ENCODE measurements at regions not wholly inside any gene's neighbourhood (a gene's known extent, or its start where the extent isn't known, plus 50 kb on each side); places are given as distances from the start of the nearest gene placed in this dataset.

DNA sequence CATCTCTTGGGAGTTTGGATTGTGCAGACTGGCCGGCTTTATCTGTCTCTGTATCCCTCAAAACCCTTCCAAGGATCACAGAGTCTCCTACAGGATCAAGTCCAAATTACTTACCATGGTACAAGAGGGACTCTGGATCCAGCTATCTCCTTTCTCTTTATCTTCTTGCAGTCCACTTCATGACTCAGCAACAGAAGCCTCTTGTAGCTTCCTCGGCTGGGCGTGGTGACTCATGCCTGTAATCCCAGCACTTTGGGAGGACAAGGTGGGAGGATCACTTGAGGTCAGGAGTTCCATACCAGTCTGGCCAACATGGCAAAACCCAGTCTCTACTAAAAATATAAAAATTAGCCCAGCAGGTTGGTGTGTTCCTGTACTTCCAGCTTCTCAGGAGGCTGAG, 189.7 kb downstream of the BCAT1 start (continued):
- TF ChIP-seq, protein P1, sequence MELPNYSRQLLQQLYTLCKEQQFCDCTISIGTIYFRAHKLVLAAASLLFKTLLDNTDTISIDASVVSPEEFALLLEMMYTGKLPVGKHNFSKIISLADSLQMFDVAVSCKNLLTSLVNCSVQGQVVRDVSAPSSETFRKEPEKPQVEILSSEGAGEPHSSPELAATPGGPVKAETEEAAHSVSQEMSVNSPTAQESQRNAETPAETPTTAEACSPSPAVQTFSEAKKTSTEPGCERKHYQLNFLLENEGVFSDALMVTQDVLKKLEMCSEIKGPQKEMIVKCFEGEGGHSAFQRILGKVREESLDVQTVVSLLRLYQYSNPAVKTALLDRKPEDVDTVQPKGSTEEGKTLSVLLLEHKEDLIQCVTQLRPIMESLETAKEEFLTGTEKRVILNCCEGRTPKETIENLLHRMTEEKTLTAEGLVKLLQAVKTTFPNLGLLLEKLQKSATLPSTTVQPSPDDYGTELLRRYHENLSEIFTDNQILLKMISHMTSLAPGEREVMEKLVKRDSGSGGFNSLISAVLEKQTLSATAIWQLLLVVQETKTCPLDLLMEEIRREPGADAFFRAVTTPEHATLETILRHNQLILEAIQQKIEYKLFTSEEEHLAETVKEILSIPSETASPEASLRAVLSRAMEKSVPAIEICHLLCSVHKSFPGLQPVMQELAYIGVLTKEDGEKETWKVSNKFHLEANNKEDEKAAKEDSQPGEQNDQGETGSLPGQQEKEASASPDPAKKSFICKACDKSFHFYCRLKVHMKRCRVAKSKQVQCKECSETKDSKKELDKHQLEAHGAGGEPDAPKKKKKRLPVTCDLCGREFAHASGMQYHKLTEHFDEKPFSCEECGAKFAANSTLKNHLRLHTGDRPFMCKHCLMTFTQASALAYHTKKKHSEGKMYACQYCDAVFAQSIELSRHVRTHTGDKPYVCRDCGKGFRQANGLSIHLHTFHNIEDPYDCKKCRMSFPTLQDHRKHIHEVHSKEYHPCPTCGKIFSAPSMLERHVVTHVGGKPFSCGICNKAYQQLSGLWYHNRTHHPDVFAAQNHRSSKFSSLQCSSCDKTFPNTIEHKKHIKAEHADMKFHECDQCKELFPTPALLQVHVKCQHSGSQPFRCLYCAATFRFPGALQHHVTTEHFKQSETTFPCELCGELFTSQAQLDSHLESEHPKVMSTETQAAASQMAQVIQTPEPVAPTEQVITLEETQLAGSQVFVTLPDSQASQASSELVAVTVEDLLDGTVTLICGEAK (IDR thresholded peaks at IDR 0.05): no peak
- TF ChIP-seq, protein P1 (CRISPR knock-in tag; IDR thresholded peaks at IDR 0.05): no peak
- TF ChIP-seq CTBP1 (IDR thresholded peaks at IDR 0.05; ENCODE audit: borderline replicate concordance): peak; percentile 68; the same call in 1 of the 2 replicates
- TF ChIP-seq BRCA1 (IDR thresholded peaks at IDR 0.05): no peak
- no peak for TF ChIP-seq BRCA1 (CRISPR knock-in tag; IDR thresholded peaks at IDR 0.05)
- no peak for TF ChIP-seq PTBP1 (IDR thresholded peaks at IDR 0.05; ENCODE audit: low read depth, low read length)
- no peak for TF ChIP-seq ZNF23 (CRISPR knock-in tag; IDR thresholded peaks at IDR 0.05)
- TF ChIP-seq PHB2 (IDR thresholded peaks at IDR 0.05; ENCODE audit: low read depth): no peak
- TF ChIP-seq NFYB (IDR thresholded peaks at IDR 0.05; ENCODE audit: extremely low read depth, insufficient read length): no peak
- TF ChIP-seq SMARCB1 (IDR thresholded peaks at IDR 0.05; ENCODE audit: insufficient read length, low read depth): no peak
- no peak for TF ChIP-seq SMC3 (conservative IDR thresholded peaks at IDR 0.05; ENCODE audit: insufficient read depth, low read depth, low read length)
- peak; percentile 76 for TF ChIP-seq ZNF316 (IDR thresholded peaks at IDR 0.05)
- no peak for TF ChIP-seq STAT5B (CRISPR knock-in tag; IDR thresholded peaks at IDR 0.05)
- TF ChIP-seq SRF (CRISPR knock-in tag; IDR thresholded peaks at IDR 0.05): no peak
- TF ChIP-seq ZSCAN29 (IDR thresholded peaks at IDR 0.05): 0 out of 2 replicates have a peak, but pooled peaks have one; percentile 8
- TF ChIP-seq ZBTB7A (IDR thresholded peaks at IDR 0.05; ENCODE audit: borderline replicate concordance, control insufficient read depth, low read depth, low read length): no peak
- TF ChIP-seq RBFOX2 (IDR thresholded peaks at IDR 0.05; ENCODE audit: low read depth, low read length): no peak
- peak; percentile 39 to 59; a peak in 1 of 4 replicates for TF ChIP-seq TRIM24 (IDR thresholded peaks at IDR 0.05)
- no peak for TF ChIP-seq ZNF146 (CRISPR knock-in tag; IDR thresholded peaks at IDR 0.05; ENCODE audit: unreplicated experiment)
- TF ChIP-seq EP300 (IDR thresholded peaks at IDR 0.05; ENCODE audit: low read length): peak; percentile 60; the same call in 1 of the 2 replicates
- no peak for TF ChIP-seq ZNF253 (CRISPR knock-in tag; conservative IDR thresholded peaks at IDR 0.05)
- no peak for TF ChIP-seq SOX6 (IDR thresholded peaks at IDR 0.05)
- TF ChIP-seq GATA2 (CRISPR knock-in tag; IDR thresholded peaks at IDR 0.05): no peak
- no peak for TF ChIP-seq TCF7L2 (IDR thresholded peaks at IDR 0.05; ENCODE audit: low read depth, low read length)
- TF ChIP-seq STAT5A (IDR thresholded peaks at IDR 0.05; ENCODE audit: borderline replicate concordance, low read length): no peak
- no peak for TF ChIP-seq POLR3G (IDR thresholded peaks at IDR 0.05; ENCODE audit: extremely low read depth, insufficient read length, insufficient replicate concordance)
